Stimulated activated effector memory CD8-positive, alpha-beta T cell treated with anti-CD3 and anti-CD28 coated beads, Interleukin-12 subunit alpha, Interleukin-12 subunit beta, amount 100 ng/mL, for 72 hours (primary cell): ENCODE measurements at regions not wholly inside any gene's neighbourhood (a gene's known extent, or its start where the extent isn't known, plus 50 kb on each side); places are given as distances from the start of the nearest gene placed in this dataset.
"Not testable (repeated sequence)": the region's sequence is repeated elsewhere in the genome, so short reads cannot be mapped to it uniquely, and the experiment has no call there.

ENCODE experiments used
- ATAC-seq: fragments of 150-1000 bp; cut with Tn5 transposase; 2 replicates; pipeline ENCODE4 v1.10.0; 2021
- DNase-seq, 2 donors: peaks; one replicate each; pipeline ENCODE4 v3.0.0; 2021 to 2022; ENCODE audit warnings: low spot score in 2 of 2
- H3K27ac Mint-ChIP-seq: one replicate; pipeline ENCODE4 v1.8.0; 2022; ENCODE audit warnings: mild to moderate bottlenecking, mixed read lengths
- H3K36me3 Mint-ChIP-seq: one replicate; pipeline ENCODE4 v1.8.0; 2022; ENCODE audit warnings: mild to moderate bottlenecking, mixed read lengths
- H3K4me1 Mint-ChIP-seq: one replicate; pipeline ENCODE4 v1.8.0; 2022; ENCODE audit warnings: mixed read lengths
- H3K4me3 Mint-ChIP-seq: one replicate; pipeline ENCODE4 v1.8.0; 2022; ENCODE audit warnings: mild to moderate bottlenecking, mixed read lengths
- H3K9me3 Mint-ChIP-seq: one replicate; pipeline ENCODE4 v1.8.0; 2022; ENCODE audit warnings: mixed read lengths

DNA sequence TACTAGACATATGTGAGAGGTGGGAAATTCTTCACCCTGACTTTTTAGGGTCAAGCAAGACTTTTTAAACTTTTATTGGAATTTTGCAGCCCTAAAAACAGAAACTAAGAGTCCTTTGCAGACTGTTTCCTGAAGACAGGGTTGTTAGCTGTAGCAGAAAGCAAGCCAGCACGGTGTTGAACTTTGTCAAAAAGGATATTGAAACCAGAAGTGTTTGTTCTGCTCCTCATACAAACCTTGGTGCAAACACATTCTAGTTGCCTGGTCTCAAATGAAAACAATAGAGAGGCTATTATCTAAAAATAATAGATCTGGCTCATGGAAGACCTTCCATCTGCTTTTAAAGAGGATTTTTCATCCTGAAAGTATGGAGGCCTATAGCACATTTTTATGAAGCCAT is 65.8 kb upstream of the IGFBP5 start:
- Mint-ChIP-seq H3K36me3 (no peaks in the 10 kb centered on the region), H3K4me1 (no peaks in the 10 kb centered on the region), H3K27ac (no peak overlapping the region), H3K4me3 (no peak overlapping the region), H3K9me3 (no peaks in the 10 kb centered on the region)
- DNase-seq (no peak), ATAC-seq (no peak)

DNA sequence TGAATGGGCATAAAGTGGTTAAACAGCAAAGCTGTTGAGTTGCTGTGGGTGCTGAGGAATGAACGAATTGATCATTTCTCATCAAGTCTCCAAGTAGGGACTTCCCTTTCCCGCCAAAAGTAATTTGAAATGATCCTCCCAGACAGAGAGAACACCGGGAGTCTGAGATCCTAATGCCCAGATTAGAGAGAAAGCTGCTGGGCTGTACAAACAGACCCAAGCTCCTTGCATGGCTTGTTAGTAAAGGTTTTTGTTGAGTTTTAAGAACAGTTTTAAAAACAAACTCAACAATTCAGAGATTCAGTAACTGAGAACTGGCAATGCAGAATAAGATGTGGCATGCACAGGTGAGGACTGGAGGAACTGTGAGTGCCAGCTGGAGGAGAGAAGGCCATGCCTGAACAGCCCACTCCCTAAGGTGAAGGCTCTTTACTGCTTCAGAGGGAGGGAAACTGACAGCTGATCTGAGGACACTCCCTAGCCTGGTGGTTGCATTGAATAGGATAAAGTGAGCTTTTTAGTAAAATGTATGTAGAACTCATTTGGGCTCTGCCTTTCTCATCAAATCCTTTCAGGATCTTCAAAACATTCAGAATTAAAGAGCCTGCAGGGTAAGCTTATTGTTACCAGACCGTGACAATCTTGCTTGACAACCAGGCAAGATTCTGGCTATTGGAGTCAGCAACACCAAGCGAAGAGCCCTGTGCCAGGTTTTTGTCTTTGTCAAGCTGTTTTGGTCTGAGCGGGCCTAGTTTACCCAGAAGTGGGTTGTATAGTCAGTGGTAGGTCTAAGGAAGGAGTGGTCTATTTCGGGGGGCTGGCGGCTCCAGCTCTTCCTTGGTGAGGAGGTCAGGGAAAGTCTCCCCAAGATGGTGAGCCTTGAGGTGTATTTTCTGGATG is 63.2 kb upstream of the IGFBP5 start:
- Mint-ChIP-seq H3K27ac (no peak overlapping the region), H3K36me3 (no peaks in the 10 kb centered on the region), H3K9me3 (no peaks in the 10 kb centered on the region), H3K4me3 (no peak overlapping the region), H3K4me1 (no peaks in the 10 kb centered on the region)
- no peak for ATAC-seq
- no peak for DNase-seq

DNA sequence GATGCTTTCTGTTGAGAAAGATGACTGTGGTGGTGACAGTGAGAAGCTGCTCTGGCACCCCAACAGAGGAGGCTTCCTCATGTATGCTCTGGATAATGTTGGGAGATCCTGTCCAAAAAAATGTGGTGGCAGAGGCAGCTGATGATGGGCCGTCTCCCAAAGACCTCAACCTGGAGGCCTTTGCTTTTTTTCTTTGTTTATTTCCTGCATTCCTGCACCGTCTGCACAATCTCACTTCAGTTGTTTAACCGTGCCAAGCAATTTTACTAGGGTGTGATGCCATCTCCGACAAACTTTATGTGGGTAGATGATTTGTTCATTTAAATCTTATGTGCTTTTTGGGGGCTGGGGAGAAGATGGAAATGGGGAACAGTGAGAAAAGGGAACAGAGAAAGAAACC is 62.2 kb upstream of the IGFBP5 start:
- DNase-seq (no peak), ATAC-seq (no peak)
- H3K36me3 Mint-ChIP-seq, result no peaks in the 10 kb centered on the region
- H3K4me1 Mint-ChIP-seq, result no peaks in the 10 kb centered on the region
- H3K27ac Mint-ChIP-seq, result no peak overlapping the region
- no peak overlapping the region for H3K4me3 Mint-ChIP-seq
- no peaks in the 10 kb centered on the region for H3K9me3 Mint-ChIP-seq

DNA sequence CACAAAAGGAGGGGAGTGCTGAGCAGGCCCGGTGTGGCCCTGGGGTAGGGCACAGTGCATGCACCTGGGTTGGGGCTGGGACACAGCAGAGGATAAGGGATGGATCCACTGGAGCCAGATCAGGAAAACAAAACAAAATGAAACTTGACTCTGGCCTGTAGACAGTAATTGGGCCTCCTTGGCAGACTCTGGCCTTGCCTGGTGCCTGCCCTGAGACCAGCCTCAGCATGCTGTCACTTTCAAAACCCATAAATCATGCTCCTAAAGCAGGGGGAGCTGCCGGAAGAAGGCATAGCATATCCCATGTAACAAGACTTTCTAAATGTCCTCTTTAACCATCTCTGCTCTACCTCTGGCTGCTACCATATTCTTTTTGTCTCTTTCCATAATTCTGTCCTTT is 61.1 kb upstream of the IGFBP5 start:
- Mint-ChIP-seq H3K4me3 (no peak overlapping the region), H3K27ac (no peak overlapping the region), H3K4me1 (no peaks in the 10 kb centered on the region), H3K36me3 (no peaks in the 10 kb centered on the region), H3K9me3 (no peaks in the 10 kb centered on the region)
- ATAC-seq (no peak), DNase-seq (no peak)

DNA sequence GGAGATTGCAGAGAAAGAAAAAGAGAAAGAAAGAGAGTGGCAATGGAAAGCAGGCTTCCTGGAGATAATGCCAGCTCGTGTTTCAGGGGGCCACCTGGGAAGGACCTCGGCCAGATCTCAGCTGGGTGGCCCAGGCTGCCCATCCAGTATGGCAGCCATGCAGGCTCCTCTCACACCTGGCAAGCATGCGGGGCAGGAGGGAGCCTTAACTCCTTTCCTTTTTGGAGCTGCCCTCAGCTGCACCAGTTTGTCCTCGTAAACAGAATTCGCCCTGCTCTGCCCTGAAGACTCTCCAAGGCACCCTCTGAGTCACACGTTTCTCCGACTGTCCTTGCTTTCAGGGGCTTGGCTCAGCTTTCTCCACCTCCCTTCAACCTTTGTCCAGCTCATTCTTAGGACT is 59.5 kb upstream of the IGFBP5 start:
- Mint-ChIP-seq H3K4me1 (no peaks in the 10 kb centered on the region), H3K9me3 (no peaks in the 10 kb centered on the region), H3K36me3 (no peaks in the 10 kb centered on the region), H3K27ac (no peak overlapping the region), H3K4me3 (no peak overlapping the region)
- DNase-seq, result no peak
- ATAC-seq, result no peak

DNA sequence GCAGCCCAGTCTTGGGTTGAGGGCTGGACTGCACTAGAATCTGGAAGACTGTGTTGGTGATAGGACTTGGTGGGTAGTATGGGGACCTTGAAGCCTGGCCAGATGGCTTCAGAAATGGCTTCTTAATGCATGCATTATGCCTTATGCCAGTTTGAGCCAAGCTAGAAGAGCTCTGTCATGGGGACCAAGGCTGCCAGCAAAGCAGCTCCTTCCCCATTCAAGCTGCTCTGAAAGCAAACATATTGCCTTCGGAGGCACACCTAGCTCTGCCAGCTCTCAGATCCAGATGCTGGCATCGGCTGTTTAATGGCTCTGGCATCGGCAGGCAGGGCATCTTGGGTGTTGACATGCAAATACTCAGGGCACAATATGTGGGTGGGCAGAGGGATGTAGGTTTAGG is 59.0 kb upstream of the IGFBP5 start:
- no peak for ATAC-seq

DNA sequence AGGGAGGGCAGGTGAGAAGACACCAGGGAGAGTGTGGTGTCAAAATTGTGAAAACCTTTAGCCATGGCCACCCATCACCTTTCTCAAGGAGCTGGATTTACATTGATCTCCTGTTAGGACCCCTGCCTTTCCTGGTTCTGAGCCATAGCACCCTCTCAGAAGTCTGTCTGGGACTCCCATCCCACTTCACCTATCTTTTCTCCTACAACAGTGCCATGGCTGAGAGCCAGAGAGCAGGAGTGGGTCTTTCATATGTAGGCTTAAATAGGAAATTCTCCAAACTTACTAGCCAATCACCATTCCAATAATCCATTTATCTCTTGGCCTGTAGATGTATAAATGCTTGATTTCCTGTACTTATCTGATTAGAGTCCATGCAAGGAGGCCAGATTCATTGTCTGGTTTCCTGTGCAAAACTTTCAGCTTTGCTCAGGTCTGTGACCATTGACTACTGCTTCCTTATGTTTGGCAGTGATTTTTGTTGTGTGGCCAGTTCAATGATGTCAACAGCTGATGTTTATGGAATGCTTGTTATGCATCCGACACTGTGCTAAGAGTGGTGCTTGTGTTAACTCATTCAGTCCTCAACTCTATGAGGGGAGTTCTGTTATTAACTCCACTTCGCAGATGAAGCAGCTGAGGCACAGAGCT is 57.6 kb upstream of the IGFBP5 start:
- Mint-ChIP-seq H3K36me3 (no peaks in the 10 kb centered on the region), H3K4me3 (no peak overlapping the region), H3K27ac (no peak overlapping the region), H3K9me3 (no peaks in the 10 kb centered on the region), H3K4me1 (no peaks in the 10 kb centered on the region)
- ATAC-seq (no peak), DNase-seq (no peak)

More for the DNA sequence above, 59.0 kb upstream of the IGFBP5 start:
- H3K9me3 Mint-ChIP-seq, result no peaks in the 10 kb centered on the region
- H3K36me3 Mint-ChIP-seq, result no peaks in the 10 kb centered on the region
- H3K4me1 Mint-ChIP-seq, result no peaks in the 10 kb centered on the region
- no peak for DNase-seq
- H3K4me3 Mint-ChIP-seq, result no peak overlapping the region
- no peak overlapping the region for H3K27ac Mint-ChIP-seq

DNA sequence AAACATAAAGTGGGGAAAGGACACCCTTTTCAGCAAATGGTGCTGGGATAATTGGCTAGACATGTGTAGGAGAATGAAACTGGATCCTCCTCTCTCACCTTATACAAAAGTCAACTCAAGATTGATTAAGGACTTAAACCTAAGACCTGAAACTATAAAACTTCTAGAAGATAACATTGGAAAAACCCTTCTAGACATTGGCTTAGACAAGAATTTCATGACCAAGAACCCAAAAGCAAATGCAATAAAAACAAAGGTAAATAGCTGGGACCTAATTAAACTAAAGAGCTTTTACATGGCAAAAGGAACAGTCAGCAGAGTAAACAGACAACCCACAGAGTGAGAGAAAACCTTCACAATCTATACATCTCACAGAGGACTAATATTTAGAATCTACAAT is 55.4 kb upstream of the IGFBP5 start:
- not testable (repeated sequence) for DNase-seq, H3K9me3 Mint-ChIP-seq, H3K27ac Mint-ChIP-seq, ATAC-seq, H3K36me3 Mint-ChIP-seq, H3K4me1 Mint-ChIP-seq, H3K4me3 Mint-ChIP-seq

DNA sequence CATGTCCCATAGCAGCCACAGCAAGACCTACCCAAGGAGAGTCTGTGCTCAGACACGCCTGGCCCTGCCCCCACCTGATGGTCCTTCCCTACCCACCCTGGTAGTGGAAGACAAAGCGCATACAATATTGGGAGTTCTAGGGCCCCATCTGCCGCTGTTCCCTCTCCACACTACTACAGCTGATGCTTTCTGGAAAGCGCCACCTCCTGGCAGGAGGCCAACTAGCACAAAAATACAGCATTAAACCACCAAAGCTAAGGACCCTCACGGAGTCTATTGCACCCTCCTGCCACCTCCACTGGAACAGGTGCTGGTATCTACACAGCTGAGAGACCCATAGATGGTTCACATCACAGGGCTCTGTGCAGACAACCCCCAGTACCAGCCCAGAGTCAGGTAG is 50.9 kb upstream of the IGFBP5 start:
- not testable (repeated sequence) for ATAC-seq, DNase-seq, H3K36me3 Mint-ChIP-seq, H3K9me3 Mint-ChIP-seq, H3K4me3 Mint-ChIP-seq, H3K4me1 Mint-ChIP-seq, H3K27ac Mint-ChIP-seq

DNA sequence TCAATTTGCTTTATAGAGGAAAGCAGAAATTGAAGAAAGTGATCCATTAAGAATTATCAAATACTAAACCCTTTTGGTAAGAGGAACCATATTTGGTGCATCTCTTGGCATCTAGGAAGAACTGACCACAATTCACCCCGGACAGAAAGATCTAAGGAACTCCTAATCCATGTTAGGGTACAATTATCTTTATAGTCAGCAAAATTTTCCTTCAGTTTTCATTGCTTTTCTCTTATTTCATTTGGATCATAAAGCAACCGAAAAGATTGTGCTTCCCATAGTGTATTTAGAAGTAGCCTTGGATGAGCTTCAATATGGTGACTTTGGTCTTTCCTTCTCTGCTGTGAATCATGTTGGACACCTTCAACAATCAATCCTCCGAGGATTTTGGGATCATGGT is 50.1 kb upstream of the IGFBP5 start:
- Mint-ChIP-seq H3K36me3 (no peaks in the 10 kb centered on the region), H3K9me3 (no peaks in the 10 kb centered on the region), H3K27ac (no peak overlapping the region), H3K4me3 (no peak overlapping the region), H3K4me1 (no peaks in the 10 kb centered on the region)
- ATAC-seq (no peak), DNase-seq (no peak)
